ENCODE measurements at regions not wholly inside any gene's neighbourhood (a gene's known extent, or its start where the extent isn't known, plus 50 kb on each side); places are given as distances from the start of the nearest gene placed in this dataset.

DNA sequence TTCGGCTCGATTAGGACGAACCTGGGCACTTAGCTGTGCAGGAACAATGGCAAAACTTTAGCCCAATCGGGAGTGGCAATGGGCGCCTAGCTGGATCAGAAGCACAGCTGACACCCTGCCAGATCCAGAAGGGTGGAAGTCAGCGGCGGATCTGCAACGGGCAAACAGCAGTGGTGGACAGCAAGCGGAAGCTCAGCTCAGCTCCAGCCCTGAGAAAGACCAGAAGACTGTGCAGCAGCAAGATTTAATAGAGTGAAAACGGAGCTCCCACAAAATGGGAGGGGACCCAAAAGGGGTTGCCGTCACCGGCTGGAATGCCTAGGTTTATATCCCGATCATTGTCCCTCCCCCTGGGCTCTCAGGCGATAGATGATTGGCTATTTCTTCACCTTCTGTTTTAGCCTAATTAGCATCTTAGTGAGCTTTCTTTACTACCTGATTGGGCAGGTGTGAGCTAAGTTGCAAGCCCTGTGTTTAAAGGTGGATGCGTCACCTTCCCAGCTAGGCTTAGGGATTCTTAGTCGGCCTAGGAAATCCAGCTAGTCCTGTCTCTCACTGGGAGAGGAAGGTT is 1237.9 kb downstream of the CDH12 start:
- TF ChIP-seq, protein P1, sequence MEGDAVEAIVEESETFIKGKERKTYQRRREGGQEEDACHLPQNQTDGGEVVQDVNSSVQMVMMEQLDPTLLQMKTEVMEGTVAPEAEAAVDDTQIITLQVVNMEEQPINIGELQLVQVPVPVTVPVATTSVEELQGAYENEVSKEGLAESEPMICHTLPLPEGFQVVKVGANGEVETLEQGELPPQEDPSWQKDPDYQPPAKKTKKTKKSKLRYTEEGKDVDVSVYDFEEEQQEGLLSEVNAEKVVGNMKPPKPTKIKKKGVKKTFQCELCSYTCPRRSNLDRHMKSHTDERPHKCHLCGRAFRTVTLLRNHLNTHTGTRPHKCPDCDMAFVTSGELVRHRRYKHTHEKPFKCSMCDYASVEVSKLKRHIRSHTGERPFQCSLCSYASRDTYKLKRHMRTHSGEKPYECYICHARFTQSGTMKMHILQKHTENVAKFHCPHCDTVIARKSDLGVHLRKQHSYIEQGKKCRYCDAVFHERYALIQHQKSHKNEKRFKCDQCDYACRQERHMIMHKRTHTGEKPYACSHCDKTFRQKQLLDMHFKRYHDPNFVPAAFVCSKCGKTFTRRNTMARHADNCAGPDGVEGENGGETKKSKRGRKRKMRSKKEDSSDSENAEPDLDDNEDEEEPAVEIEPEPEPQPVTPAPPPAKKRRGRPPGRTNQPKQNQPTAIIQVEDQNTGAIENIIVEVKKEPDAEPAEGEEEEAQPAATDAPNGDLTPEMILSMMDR (conservative IDR thresholded peaks at IDR 0.05 in 1 of 2, IDR thresholded peaks at IDR 0.05 in 1 of 2; ENCODE audit: low read depth in 1 of 2, low read length in 2 of 2): no peak
- no peak for TF ChIP-seq EZH2 (IDR thresholded peaks at IDR 0.05; ENCODE audit: low read length, missing control alignments)

Measured in fibroblast of lung (primary cell).